Activated naive CD4-positive, alpha-beta T cell treated with anti-CD3 and anti-CD28 coated beads for 36 hours (primary cell): ENCODE measurements at regions not wholly inside any gene's neighbourhood (a gene's known extent, or its start where the extent isn't known, plus 50 kb on each side); places are given as distances from the start of the nearest gene placed in this dataset.
"Not testable (repeated sequence)": the region's sequence is repeated elsewhere in the genome, so short reads cannot be mapped to it uniquely, and the experiment has no call there.

ENCODE experiments used
- CTCF ChIA-PET: fragments of 350-600 bp; sonication (Branson Sonifier 250); formaldehyde crosslinking; loops from one replicate; lab custom pipeline; 2021; ENCODE audit warnings: antibody characterized with exemption; lab: Charles Lee
- DNase-seq: peaks from one replicate; pipeline ENCODE4 v3.0.0-alpha.2; 2020
- H3K27ac Mint-ChIP-seq: one replicate; pipeline ENCODE4 v1.8.0; 2021; ENCODE audit warnings: mild to moderate bottlenecking, mixed read lengths
- H3K27me3 Mint-ChIP-seq: one replicate; pipeline ENCODE4 v1.8.0; 2021; ENCODE audit warnings: low read depth, mixed read lengths
- H3K36me3 Mint-ChIP-seq: one replicate; pipeline ENCODE4 v1.8.0; 2021; ENCODE audit warnings: low read depth, mixed read lengths
- H3K4me1 Mint-ChIP-seq: one replicate; pipeline ENCODE4 v1.8.0; 2021; ENCODE audit warnings: low read depth, mixed read lengths
- H3K4me3 Mint-ChIP-seq: one replicate; pipeline ENCODE4 v1.8.0; 2021; ENCODE audit warnings: mild to moderate bottlenecking, moderate library complexity, mixed read lengths
- H3K9me3 Mint-ChIP-seq: one replicate; pipeline ENCODE4 v1.8.0; 2021; ENCODE audit warnings: mixed read lengths
- intact Hi-C: fragments of 100-400 bp; cut with micrococcal nuclease; formaldehyde crosslinking; loops from one replicate; pipeline ENCODE4 v1.15.1; 2023

GRCh38 chr7:65489260-65489767 is 115.7 kb downstream of the ZNF92 start:
- Mint-ChIP-seq H3K4me3 (no peak overlapping the region), H3K27me3 (no peaks in the 10 kb centered on the region), H3K9me3 (peaks cover 26% of the 10 kb centered on the region), H3K4me1 (no peaks in the 10 kb centered on the region), H3K27ac (no peak overlapping the region), H3K36me3 (peaks cover 11% of the 10 kb centered on the region)
- no peak for DNase-seq
- CTCF ChIA-PET = no interaction called here
- intact Hi-C loops = no loop called here

GRCh38 chr7:65496697-65497096 is 123.0 kb downstream of the ZNF92 start:
- CTCF ChIA-PET, DNase-seq, H3K36me3 Mint-ChIP-seq, intact Hi-C loops, H3K27me3 Mint-ChIP-seq, H3K9me3 Mint-ChIP-seq, H3K4me3 Mint-ChIP-seq, H3K27ac Mint-ChIP-seq, H3K4me1 Mint-ChIP-seq: not testable (repeated sequence)

GRCh38 chr7:65503434-65504152 is 129.9 kb downstream of the ZNF92 start:
- no peaks in the 10 kb centered on the region for H3K4me1 Mint-ChIP-seq
- intact Hi-C loops = no loop called here
- no peak overlapping the region for H3K4me3 Mint-ChIP-seq
- H3K9me3 Mint-ChIP-seq = no peaks in the 10 kb centered on the region
- CTCF ChIA-PET = no interaction called here
- no peaks in the 10 kb centered on the region for H3K36me3 Mint-ChIP-seq
- no peaks in the 10 kb centered on the region for H3K27me3 Mint-ChIP-seq
- H3K27ac Mint-ChIP-seq = no peak overlapping the region
- no peak for DNase-seq

GRCh38 chr7:65504504-65505319 is 131.1 kb downstream of the ZNF92 start:
- H3K27ac Mint-ChIP-seq, H3K27me3 Mint-ChIP-seq, H3K36me3 Mint-ChIP-seq, CTCF ChIA-PET, H3K9me3 Mint-ChIP-seq, intact Hi-C loops, H3K4me1 Mint-ChIP-seq, H3K4me3 Mint-ChIP-seq, DNase-seq: not testable (repeated sequence)

- H3K4me1 Mint-ChIP-seq, DNase-seq, H3K27ac Mint-ChIP-seq, H3K4me3 Mint-ChIP-seq, H3K27me3 Mint-ChIP-seq, H3K36me3 Mint-ChIP-seq, H3K9me3 Mint-ChIP-seq, CTCF ChIA-PET, intact Hi-C loops: not testable (repeated sequence)
Measured at GRCh38 chr7:65505320-65505633, 131.6 kb downstream of the ZNF92 start.

GRCh38 chr7:65508581-65509367 is 135.1 kb downstream of the ZNF92 start:
- DNase-seq, H3K36me3 Mint-ChIP-seq, H3K9me3 Mint-ChIP-seq, intact Hi-C loops, H3K4me1 Mint-ChIP-seq, H3K27ac Mint-ChIP-seq, CTCF ChIA-PET: not testable (repeated sequence)
- Mint-ChIP-seq H3K4me3 (peak overlapping the region; percentile 44), H3K27me3 (peaks cover 16% of the 10 kb centered on the region)

- intact Hi-C loops = no loop called here
- Mint-ChIP-seq H3K4me1 (peaks cover 4% of the 10 kb centered on the region), H3K27ac (no peak overlapping the region), H3K4me3 (peak overlapping the region; percentile 44), H3K27me3 (peaks cover 19% of the 10 kb centered on the region), H3K36me3 (no peaks in the 10 kb centered on the region), H3K9me3 (no peaks in the 10 kb centered on the region)
- DNase-seq = no peak
- CTCF ChIA-PET = no interaction called here
Measured at GRCh38 chr7:65509368-65510186, 135.9 kb downstream of the ZNF92 start.

- Mint-ChIP-seq H3K27me3 (peaks cover 20% of the 10 kb centered on the region), H3K4me3 (peak overlapping the region; percentile 44)
- H3K36me3 Mint-ChIP-seq, DNase-seq, H3K27ac Mint-ChIP-seq, intact Hi-C loops, CTCF ChIA-PET, H3K4me1 Mint-ChIP-seq, H3K9me3 Mint-ChIP-seq: not testable (repeated sequence)
Measured at GRCh38 chr7:65510187-65510538, 136.5 kb downstream of the ZNF92 start.

- CTCF ChIA-PET, H3K36me3 Mint-ChIP-seq, H3K27me3 Mint-ChIP-seq, DNase-seq, H3K4me1 Mint-ChIP-seq, H3K27ac Mint-ChIP-seq, H3K9me3 Mint-ChIP-seq, intact Hi-C loops, H3K4me3 Mint-ChIP-seq: not testable (repeated sequence)
Measured at GRCh38 chr7:65519751-65520150, 146.1 kb downstream of the ZNF92 start.

- H3K36me3 Mint-ChIP-seq, intact Hi-C loops, H3K4me1 Mint-ChIP-seq: not testable (repeated sequence)
Measured at GRCh38 chr7:65545465-65546161, 172.0 kb downstream of the ZNF92 start.

GRCh38 chr7:65549589-65550443 is 176.2 kb downstream of the ZNF92 start:
- H3K27ac Mint-ChIP-seq, H3K9me3 Mint-ChIP-seq, H3K4me1 Mint-ChIP-seq, CTCF ChIA-PET, intact Hi-C loops, H3K27me3 Mint-ChIP-seq, H3K36me3 Mint-ChIP-seq, H3K4me3 Mint-ChIP-seq, DNase-seq: not testable (repeated sequence)

More at GRCh38 chr7:65545465-65546161, 172.0 kb downstream of the ZNF92 start:
- DNase-seq, H3K27ac Mint-ChIP-seq, H3K27me3 Mint-ChIP-seq, H3K4me3 Mint-ChIP-seq, H3K9me3 Mint-ChIP-seq, CTCF ChIA-PET: not testable (repeated sequence)
